ENCODE measurements at regions not wholly inside any gene's neighbourhood (a gene's known extent, or its start where the extent isn't known, plus 50 kb on each side); places are given as distances from the start of the nearest gene placed in this dataset.

GRCh38 chr20:39124064-39124463, 161.9 kb downstream of the DHX35 start (continued):
- no peak for TF ChIP-seq ZBTB26 (tag by site-specific recombination; optimal IDR thresholded peaks at IDR 0.05)

GRCh38 chr20:39123185-39123557, 161.0 kb downstream of the DHX35 start:
- H3K9me3 ChIP-seq (ENCODE audit: control insufficient read depth, insufficient read depth, low read depth, low read length): no peaks in the 10 kb centered on the region
- no peak overlapping the region for H3K4me3 ChIP-seq (ENCODE audit: low read depth, low read length)
- CTCF ChIA-PET: no interaction called here
- no peak overlapping the region for H3K27ac ChIP-seq (ENCODE audit: extremely low read depth, low read depth, low read length)
- no peaks in the 10 kb centered on the region for H3K36me3 ChIP-seq (ENCODE audit: control insufficient read depth in 2 of 2, insufficient read depth in 1 of 2, low read length in 2 of 2)
- H3K4me1 ChIP-seq (ENCODE audit: control insufficient read depth, insufficient read depth, low read length): no peaks in the 10 kb centered on the region
- TF ChIP-seq ZNF18 (tag by site-specific recombination; IDR thresholded peaks at IDR 0.05) (no peak), ZNF10 (tag by site-specific recombination; IDR thresholded peaks at IDR 0.05) (no peak), ZNF518A (tag by site-specific recombination; conservative IDR thresholded peaks at IDR 0.05; ENCODE audit: low read depth) (no peak), KLF7 (tag by site-specific recombination; IDR thresholded peaks at IDR 0.05; ENCODE audit: borderline replicate concordance) (no peak), ZNF792 (tag by site-specific recombination; IDR thresholded peaks at IDR 0.05) (no peak), ZNF658 (tag by site-specific recombination; IDR thresholded peaks at IDR 0.05) (no peak), ZNF335 (tag by site-specific recombination; conservative IDR thresholded peaks at IDR 0.05) (no peak), ZNF473 (tag by site-specific recombination; IDR thresholded peaks at IDR 0.05) (no peak)
- POLR2A ChIA-PET: no interaction called here

GRCh38 chr20:39117491-39117890, 155.3 kb downstream of the DHX35 start:
- ChIA-PET POLR2A (no interaction called here), CTCF (interaction anchor here (1.2 kb wide), 2 partner anchors 37 to 152 kb away, joined by 3 read pairs; no protein-coding TSS in a partner anchor)
- H3K4me1 ChIP-seq (ENCODE audit: control insufficient read depth, insufficient read depth, low read length): no peaks in the 10 kb centered on the region
- TF ChIP-seq SETDB1 (IDR thresholded peaks at IDR 0.05; ENCODE audit: insufficient read length, low read length) (peak; percentile 67), ZNF600 (tag by site-specific recombination; IDR thresholded peaks at IDR 0.05) (peak; percentile 39; the same call in 1 of the 2 replicates), ZNF184 (tag by site-specific recombination; IDR thresholded peaks at IDR 0.05) (0 out of 2 replicates have a peak, but pooled peaks have one; percentile 41), TCF7L2 (IDR thresholded peaks at IDR 0.05; ENCODE audit: borderline replicate concordance, low read depth, low read length) (no peak), ZNF280D (tag by site-specific recombination; IDR thresholded peaks at IDR 0.05) (0 out of 2 replicates have a peak, but pooled peaks have one; percentile 23)
- no peak overlapping the region for H3K4me3 ChIP-seq (ENCODE audit: low read depth, low read length)
- no peaks in the 10 kb centered on the region for H3K36me3 ChIP-seq (ENCODE audit: control insufficient read depth in 2 of 2, insufficient read depth in 1 of 2, low read length in 2 of 2)
- no peaks in the 10 kb centered on the region for H3K9me3 ChIP-seq (ENCODE audit: control insufficient read depth, insufficient read depth, low read depth, low read length)
- H3K27ac ChIP-seq (ENCODE audit: extremely low read depth, low read depth, low read length): no peak overlapping the region

All from HEK293 (cell line).